ENCODE measurements at regions not wholly inside any gene's neighbourhood (a gene's known extent, or its start where the extent isn't known, plus 50 kb on each side); places are given as distances from the start of the nearest gene placed in this dataset.

DNA sequence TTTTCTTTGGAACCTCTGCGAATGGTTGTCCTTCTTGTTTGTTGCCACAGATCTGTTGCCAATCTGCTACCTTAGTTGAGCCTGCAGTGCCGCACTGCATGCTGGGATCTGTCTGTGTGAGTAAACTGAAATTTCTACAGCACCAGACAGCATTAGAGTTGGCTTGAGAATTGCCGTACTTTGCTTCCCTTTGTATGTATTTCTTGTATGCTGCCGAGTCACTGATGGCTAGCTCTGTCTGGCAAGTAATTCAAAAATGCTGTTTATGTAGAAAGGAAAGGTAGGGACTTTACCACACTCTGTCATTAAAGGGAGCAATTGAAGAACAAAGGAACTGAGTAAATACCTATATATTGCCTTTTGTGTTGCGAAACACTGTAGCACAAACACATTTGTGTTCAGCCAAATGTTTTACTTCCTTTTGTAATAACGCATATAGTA, 857.4 kb downstream of the USP25 start:
- peak; percentile 68 for DNase-seq

DNA sequence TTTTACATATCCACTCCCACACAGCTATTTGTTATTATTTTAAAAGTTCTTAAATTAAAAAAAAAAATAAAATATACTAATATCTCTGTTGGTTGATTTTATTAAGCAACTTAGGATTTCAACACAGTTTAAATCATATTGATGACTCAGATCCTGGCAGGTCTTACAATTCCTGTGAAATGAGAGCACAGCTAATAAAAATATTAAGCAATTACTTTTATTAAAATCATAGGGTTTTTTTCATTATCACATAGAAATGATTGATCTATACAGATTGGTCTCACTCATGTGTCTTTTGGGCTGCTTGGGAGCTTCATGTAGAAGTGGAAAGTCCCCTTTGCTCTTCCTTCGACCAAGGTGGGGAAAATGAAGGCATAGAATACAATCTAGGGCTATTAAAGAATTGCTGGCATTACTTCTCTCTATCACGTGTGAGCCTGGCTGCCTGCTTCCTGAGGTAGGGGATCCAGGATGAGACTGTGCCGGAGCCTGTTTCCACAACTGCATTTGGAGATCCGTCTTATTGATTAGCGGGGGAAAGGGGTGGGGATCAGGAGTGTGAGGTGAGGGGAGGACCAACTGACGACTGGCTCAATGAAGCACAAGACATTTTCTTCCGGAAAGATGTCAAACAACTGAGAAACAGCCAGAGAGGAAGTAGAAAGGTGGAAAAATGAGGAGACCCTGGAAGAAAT, 858.0 kb downstream of the USP25 start:
- peak; percentile 70 for DNase-seq

DNA sequence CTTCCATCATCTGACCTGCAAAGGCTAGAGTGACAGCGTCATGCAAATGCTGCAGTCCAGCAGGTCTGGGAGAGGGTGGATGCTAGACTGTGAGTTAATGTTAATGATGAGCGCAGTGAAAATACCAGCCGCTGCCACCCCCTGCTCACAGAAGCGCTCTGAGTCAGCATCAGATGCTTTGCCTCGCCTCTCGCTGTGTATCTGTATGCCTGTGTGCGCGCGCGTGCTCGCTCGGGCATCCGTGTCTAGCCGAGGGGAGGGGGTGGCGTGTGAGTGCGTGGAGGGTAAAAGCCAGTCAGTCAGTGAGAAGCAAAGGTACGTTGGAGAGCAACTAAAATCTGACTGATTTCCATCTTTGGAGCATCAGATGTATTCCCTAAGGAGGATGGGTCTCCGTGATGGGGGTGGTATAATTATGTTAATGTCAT, 858.7 kb downstream of the USP25 start:
- peak; percentile 67 for DNase-seq

DNA sequence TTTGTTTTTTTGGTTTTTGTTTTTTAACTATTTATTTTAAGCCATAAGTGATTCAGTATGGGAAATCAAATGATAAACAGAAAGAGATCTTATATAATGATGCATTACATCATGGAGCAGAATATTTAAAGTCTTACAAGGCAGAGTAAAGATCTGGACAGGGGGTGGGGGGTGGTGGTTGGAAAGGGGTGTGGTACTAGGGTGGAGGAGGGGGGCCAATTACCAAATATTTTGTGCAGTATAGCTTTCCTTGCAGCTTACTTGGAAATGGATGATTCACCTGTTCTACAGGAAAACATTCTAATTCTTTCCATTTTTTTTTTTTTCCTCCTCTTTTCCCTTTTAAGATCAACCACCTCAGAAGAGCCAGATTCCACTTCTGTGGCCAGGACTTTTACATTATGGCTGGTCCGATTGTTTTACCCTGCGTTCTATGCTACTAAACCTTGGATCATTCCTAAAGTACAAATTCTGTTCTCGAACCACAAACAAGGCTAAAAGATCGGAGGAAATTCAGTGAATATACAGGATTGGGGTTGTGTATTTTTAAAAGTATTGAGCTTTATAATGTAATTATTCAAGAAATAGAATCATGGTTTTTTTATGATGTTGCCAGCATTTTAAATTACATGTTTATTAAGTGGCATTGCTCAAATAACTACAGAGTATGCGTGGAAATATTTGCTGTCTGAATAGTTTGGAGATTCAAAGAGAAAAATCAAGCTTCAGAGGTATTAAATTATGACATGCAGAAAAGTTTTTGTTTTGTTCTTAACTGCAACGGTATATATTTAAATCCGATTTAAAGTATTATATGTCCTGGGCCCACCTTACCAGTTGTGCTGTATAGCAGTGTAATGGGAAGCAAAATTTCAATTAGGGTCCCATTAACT, 859.5 kb downstream of the USP25 start:
- no peak for DNase-seq

DNA sequence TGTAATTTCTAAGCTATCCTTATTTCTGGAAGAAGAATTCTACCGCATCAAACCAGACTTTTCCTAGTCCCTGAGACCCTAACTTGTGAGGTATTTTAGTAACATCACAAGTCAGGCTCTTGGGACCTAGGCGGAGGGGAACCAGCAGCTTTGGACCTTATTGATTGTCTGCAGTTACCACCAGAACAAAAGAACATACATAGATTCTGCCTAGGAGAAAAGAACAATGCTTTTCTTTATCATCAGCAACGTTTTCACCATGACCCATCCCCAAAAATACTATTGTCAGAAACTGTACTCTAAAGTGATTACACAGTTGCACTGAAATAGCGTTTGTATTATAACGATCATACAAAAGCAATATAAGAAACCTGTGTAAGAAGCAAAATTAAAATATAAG, 860.4 kb downstream of the USP25 start:
- DNase-seq, result no peak

DNA sequence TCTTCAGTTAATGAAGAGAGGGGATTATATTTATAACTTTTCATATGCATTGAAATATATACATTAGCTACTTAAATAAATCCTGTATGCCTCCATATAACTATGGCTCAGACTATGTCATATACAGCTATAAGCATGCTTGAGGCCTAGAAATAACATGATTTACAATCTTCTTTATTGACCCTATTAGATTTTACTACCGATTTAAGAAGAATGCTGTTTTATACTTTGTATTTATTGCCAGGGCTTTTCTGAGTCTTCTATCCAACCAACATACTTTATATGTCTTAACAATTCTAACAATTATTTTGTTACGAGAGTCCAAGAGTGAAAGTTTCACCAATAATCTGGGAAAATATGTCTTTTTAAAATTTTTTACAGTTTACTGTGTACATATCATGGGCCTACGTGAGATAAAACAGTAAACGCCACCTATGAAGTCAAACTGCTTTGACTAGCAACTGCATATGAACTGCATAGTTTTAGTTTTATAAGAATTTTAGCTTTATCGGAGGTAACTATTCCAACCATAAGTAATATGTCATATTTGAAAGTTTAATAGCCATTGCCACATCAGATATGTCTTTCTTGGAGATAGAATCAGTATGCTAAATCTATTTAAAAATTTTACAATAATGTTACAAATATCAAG, 861.0 kb downstream of the USP25 start:
- DNase-seq, result no peak

DNA sequence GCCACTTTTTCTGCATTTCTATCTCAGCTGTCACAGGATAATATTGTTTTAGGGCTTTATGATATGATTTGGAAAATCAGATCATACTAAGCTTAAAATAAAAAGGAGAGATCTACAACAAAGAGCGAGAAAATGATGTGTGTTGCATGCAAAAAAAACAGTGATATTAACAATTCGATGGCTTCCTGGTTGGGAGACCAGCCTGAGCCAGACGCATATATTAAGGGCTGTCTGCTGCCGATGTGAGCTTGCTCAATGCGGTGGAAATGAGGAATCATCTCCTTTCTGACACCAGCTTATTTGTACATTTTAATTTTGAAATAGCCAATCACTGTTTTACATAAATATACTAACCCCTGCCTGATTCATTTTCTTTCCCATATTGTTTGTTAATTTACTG, 862.6 kb downstream of the USP25 start:
- no peak for DNase-seq

DNA sequence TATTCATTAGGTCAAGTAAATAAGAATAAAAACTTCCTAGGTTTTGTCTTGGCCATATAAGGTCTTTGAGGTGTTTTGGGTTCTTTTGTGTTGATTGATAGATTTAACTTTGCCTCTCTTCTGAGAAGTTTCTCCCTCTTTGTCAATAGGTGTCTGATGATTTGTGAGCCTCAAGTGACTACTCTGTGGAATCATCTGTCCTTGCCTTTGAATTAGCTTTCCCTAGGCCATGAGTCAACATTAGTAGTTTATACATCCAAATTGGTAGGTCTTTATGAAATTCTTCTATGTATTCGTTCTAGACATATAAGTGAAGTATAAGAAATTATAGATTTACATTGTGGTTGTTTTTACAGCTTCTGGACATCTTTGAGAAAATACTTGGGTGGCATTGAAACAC, 864.4 kb downstream of the USP25 start:
- DNase-seq, result no peak

DNA sequence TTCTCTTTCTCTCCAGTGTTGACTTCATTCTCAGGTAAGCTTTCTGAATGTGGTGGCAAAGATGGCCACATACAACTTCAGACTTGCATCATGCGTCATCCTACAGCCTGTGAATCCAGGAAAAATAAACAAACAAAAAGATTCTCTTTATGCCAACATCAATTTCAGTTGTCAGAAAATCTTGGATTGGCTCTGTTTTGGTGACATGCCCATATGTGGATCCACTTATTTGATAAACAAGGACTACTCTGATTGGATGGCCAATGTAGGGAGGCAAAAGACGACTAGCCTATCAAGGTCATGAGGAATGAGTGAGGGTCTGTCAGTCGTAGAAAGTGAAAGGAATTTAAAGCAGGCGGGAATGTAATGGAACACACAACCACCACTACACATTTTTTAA, 866.6 kb downstream of the USP25 start:
- no peak for DNase-seq

DNA sequence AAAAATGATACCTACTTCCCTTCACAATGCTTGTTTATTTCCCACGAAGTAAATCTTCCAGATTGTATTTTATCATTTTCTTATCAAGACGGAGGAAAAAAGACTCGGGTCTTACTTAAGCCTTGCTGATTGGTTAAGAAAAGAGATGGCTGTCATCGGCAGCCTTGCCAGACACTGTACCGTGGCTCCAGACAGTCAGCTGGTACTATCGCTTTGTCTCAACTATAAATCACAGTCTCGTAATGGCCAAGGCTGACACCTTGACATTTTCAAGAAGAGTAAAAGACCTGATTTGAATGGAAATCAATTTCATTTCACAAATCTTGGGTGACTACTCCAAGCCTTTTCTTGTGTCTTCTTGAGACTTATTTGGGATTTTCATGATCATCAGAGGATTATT, 868.0 kb downstream of the USP25 start:
- no peak for DNase-seq

DNA sequence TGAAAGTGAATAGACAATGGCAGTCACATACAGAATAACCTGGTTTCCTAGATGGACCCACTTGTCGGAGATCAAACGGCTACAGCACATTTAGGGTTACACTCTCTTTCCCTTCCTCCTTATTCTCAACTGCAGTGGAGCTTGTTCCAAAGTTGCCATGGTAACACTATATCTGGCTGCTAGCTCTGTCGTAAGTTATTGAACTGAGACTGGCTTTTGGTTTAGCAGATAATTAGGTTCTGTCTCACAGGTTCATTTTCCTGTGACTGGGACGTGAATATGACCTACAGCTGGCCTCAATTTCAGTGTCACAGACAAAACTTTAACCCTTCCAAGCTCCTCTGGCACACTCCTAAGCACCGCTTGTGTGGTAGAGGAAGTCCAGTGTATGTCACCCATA, 875.8 kb downstream of the USP25 start:
- DNase-seq, result peak; percentile 72

DNA sequence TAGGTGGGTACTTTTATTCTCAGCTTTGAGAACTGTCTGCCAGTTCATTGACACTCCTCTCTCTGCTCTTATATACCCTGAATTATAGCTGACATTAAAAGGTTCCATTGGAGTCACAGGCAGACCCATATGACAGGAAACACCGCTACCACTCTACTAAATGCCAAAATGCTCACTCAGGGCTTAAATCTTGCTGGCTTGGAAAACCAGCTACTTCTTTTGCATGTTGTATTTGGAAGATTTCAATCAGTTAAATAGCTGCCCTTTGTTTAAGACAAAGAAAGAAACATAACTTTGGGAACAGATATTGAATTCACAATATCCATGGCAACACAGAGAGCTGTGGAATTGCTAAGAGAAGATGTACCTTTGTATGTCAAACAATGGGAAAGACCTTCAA, 876.5 kb downstream of the USP25 start:
- no peak for DNase-seq

DNA sequence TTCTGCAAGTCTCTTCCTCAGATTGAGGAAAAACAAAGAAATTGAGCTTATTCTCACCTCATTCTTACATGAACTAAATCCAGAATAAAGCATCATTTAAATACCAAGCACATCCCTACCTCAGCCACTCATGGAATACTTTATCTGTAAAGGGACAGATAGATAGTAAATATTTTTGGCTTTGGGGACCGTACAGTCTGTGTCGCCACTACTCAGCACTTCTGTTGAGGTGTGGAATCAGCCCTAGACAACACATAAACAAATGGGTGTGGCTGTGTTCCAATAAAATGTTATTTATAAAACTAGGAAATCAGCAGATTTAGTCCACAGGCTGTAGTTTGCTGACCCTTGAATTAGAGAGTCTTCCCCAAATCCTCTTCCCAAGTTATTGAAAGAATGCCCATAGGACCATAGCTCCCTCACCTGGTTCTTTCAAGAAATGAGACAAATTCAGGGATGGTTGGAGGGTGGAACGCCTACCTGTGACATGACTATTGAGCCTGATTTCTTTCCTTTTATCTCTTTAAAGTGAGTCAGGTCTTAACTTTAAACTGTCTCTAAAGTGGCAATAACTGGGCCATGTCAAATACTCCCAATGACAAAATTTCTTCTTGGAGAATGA, 878.5 kb downstream of the USP25 start:
- no peak for DNase-seq

DNA sequence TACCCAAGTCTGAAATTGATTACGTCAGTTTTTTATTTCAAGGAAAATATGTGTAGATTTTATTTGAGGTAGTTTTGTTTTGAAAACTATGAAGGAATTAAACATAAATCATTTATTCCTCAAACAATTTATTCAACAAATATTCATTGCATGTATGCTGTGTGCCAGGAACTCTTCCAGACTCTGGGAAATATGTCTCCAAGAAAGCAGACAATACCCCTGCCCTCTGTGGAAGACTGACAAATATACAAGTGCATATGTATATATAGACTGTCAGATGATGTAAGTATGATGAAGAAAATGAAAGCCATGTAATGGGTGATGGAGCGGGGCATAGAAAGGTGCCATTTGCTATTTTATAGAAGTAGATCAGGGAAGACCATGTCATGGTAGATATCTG, 889.5 kb downstream of the USP25 start:
- no peak for DNase-seq

DNA sequence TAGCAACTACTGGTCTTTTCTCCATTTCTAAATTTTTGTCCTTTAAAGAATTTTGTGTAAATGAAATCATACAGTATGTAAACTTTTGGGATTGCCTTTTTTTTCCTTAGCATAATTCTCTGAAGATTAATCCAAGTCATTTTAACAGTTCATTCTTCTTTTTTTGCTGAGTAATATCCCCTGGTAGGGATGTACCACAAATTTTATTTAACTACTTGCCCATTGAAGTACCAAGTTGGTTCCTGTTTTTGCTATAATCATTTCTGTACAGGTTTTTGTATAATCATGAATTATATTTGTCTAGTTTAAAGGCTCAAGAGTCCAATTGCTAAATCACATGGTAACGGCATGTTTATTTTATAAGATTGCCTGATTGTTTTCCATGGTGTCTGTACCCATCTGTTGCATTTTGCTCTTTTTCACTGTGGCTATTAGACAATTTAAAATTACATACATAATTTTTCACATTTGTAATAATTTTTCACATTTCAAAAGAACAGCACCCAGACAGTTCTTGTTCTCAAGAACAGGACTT, 891.1 kb downstream of the USP25 start:
- no peak for DNase-seq

DNA sequence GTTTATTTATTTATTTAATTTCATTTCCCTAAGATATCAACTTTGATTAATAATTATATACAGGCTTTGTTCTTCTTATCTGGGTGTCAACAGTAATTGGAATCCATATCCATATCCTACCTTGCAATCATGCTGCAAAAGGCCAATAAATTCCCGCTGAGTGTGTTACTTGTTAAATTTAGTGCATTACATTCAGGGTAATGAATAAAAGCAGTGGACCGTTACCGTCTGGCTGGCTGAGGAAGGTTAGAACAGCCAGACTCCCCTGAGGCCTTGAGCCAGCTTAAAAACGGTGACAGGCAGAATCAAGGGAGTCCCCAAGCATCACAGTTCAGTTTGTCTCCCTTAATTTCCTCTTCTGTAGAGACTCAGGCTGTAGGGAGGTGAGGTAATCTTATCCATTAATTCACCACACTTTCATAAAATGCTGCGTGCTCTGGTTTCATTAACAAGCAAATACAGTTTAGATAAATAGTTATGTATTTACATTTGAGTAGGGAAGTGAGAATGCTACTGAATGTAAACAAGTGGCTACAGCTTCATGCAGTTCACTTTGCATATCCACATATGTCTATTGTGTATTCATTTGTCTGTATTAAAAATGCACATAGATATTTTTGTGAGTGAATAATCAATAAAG, 888.2 kb upstream of the CXADR start:
- no peak for DNase-seq

DNA sequence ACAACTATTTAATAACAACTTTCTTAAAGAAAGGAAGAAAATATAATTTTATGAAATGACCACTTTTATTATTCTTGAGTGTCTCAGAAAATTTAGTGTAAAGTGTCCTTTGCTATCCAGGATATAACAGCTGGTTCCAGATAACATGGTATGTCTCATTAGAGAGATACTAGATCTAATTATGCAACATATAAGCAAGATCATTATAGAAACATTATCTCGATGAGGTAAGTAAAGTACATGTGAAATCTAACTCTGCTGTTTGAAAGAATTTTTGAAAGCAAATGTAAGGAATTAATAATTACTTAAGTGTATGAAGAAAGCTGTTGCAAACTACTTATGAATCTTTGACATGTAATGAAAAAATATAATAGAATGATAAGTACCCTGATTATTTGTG, 887.4 kb upstream of the CXADR start:
- DNase-seq, result no peak

DNA sequence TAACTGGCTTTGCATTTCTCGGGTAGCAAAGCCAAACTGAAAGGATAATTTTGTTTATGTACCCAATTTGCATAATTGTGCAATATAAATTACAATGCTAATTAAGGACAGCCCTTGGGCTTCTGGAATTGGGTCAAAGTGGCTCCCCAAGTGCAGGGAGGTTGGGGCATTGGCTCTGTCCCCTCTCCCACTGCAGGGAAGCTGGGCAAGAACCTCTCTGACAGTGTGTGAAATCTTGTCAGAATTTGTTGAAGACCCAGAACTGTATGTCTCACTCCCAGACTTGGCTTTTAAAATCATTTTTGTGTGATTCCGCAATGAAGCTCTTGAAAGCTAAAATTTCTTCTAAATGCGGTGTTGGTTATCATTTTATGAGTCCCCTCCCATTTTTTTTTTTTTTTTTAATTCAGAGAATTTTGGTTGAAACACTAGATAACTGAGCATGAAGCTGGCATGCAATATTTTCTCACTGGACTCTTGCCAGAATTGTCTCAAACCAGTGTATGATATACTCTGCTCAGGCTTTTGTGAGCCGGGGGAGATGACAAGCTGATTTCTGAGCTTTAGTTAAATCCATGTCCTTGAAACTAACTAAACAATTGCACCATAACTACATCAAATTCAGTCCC, 878.9 kb upstream of the CXADR start:
- peak; percentile 35 for DNase-seq

DNA sequence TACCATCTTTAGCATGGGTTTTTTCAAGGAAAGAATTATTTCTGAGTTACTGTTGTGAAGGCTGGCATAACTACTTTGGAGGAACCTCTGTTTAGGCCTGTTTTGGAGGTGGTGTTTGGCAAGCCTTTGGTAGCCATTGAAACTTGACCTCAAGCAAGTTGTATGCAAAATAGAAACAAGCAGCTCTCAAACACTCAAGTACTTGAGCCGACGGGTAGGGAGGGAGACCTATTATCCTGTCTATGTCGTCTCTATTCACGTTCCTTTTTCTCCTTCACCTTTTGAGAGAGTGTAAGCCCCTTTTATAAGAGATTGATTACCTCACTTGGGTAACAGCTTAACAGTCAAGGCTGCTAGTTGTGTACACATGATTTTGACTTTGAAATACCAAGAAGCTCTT, 878.3 kb upstream of the CXADR start:
- no peak for DNase-seq

DNA sequence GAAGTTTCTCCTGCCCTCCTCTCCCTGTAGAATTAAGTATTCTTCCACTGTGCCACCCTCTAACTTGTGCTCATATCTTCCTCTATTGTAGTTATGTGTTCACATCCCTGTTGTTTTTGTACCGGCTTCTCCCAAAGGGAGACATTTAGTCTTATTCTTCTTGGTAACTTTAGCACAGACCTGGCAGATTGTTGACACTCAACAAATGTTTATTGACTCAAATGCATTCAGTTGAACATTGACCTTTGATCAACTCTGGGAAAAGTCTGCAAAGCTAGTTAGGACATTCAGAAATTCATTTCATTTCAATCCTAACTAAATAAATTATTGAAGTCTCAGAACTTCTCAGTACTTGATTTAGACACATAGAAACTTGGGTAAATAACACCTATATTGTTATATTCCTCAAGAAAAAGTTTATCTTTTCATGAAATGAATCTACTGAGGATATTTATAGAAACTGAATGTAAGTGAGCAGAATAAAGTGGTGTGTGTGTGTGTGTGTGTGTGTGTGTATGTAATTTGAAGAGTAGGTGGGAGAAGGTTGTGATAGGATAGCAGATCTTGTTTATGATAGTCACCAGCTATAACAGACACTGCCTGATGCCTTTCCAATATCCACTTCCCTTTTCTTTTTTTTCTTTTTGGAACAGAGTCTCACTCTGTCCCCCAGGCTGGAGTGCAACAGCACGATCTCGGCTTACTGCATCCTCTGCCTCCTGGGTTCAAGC, 872.4 kb upstream of the CXADR start:
- no peak for DNase-seq
